ENCODE measurements at regions not wholly inside any gene's neighbourhood (a gene's known extent, or its start where the extent isn't known, plus 50 kb on each side); places are given as distances from the start of the nearest gene placed in this dataset.

DNA sequence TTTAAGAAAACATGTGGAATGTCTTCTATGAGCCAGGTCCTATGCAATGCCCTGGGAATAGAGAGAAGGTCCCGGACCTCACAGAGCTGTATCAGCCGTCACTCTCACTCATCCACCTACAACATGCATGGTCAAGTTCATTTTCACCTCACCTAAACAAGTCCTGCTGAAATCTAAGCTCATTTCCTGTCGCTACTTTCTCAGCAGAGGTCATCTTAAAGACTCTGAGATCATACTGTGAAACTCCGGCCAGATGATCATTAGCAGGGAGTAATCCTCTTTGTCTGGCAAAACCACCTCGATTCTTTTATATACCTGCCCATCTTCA is 66.2 kb upstream of the LYRM9 start:
- no peak for TF ChIP-seq TFCP2L1 (CRISPR knock-in tag; IDR thresholded peaks at IDR 0.05)
- no peak for TF ChIP-seq BHLHE40 (IDR thresholded peaks at IDR 0.05; ENCODE audit: low read depth, low read length)
- TF ChIP-seq, protein P1, sequence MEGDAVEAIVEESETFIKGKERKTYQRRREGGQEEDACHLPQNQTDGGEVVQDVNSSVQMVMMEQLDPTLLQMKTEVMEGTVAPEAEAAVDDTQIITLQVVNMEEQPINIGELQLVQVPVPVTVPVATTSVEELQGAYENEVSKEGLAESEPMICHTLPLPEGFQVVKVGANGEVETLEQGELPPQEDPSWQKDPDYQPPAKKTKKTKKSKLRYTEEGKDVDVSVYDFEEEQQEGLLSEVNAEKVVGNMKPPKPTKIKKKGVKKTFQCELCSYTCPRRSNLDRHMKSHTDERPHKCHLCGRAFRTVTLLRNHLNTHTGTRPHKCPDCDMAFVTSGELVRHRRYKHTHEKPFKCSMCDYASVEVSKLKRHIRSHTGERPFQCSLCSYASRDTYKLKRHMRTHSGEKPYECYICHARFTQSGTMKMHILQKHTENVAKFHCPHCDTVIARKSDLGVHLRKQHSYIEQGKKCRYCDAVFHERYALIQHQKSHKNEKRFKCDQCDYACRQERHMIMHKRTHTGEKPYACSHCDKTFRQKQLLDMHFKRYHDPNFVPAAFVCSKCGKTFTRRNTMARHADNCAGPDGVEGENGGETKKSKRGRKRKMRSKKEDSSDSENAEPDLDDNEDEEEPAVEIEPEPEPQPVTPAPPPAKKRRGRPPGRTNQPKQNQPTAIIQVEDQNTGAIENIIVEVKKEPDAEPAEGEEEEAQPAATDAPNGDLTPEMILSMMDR (IDR thresholded peaks at IDR 0.05): no peak
- no peak for TF ChIP-seq NFE2L2 (conservative IDR thresholded peaks at IDR 0.05; ENCODE audit: low read length)
- no peak for TF ChIP-seq NPAS2 (CRISPR knock-in tag; IDR thresholded peaks at IDR 0.05; ENCODE audit: borderline replicate concordance)
- no peak for TF ChIP-seq RAD21 (conservative IDR thresholded peaks at IDR 0.05 in 1 of 2, IDR thresholded peaks at IDR 0.05 in 1 of 2)
- TF ChIP-seq POLR2A (IDR thresholded peaks at IDR 0.05; ENCODE audit: low read length): no peak
- TF ChIP-seq SMC3 (IDR thresholded peaks at IDR 0.05): no peak
- TF ChIP-seq JUNB (IDR thresholded peaks at IDR 0.05): no peak
- no peak for TF ChIP-seq ZC3H11A (IDR thresholded peaks at IDR 0.05)
- no peak for TF ChIP-seq PHF8 (IDR thresholded peaks at IDR 0.05; ENCODE audit: borderline replicate concordance, low read depth)
